ENCODE measurements at regions not wholly inside any gene's neighbourhood (a gene's known extent, or its start where the extent isn't known, plus 50 kb on each side); places are given as distances from the start of the nearest gene placed in this dataset.

DNA sequence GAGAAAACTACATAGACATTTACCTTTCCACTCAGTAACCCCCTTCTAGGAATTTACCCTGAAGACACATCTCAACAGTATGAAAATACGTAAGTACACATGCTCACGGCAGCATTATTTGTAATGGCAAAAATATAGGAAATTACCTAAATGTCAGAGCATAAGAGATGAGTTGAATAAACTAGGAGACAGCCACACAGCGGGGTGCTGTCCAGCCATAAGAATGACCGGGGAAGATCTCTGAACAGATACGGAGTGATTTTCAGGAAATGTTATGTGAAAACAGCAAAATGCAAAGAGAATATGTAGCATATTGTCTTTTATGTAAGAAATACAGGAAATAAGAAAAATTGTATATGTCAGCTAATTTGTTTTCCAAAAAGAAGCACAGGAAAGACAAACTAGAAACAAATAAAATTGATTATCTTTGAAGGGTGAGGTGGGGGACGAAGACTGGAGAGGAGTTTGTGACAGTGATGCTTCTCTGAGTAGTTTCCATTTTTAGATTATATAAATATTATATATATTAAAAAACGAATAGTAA is 195.4 kb downstream of the HAUS1 start (continued):
- TF ChIP-seq, protein P1, sequence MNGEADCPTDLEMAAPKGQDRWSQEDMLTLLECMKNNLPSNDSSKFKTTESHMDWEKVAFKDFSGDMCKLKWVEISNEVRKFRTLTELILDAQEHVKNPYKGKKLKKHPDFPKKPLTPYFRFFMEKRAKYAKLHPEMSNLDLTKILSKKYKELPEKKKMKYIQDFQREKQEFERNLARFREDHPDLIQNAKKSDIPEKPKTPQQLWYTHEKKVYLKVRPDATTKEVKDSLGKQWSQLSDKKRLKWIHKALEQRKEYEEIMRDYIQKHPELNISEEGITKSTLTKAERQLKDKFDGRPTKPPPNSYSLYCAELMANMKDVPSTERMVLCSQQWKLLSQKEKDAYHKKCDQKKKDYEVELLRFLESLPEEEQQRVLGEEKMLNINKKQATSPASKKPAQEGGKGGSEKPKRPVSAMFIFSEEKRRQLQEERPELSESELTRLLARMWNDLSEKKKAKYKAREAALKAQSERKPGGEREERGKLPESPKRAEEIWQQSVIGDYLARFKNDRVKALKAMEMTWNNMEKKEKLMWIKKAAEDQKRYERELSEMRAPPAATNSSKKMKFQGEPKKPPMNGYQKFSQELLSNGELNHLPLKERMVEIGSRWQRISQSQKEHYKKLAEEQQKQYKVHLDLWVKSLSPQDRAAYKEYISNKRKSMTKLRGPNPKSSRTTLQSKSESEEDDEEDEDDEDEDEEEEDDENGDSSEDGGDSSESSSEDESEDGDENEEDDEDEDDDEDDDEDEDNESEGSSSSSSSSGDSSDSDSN (IDR thresholded peaks at IDR 0.05; ENCODE audit: borderline replicate concordance in 1 of 2, low read depth in 2 of 2, low read length in 2 of 2): no peak
- TF ChIP-seq PTRF (tag; IDR thresholded peaks at IDR 0.05): no peak
- TF ChIP-seq ZNF507 (tag; conservative IDR thresholded peaks at IDR 0.05): no peak
- no peak for TF ChIP-seq ETV6 (IDR thresholded peaks at IDR 0.05; ENCODE audit: borderline replicate concordance in 1 of 2, low read depth in 2 of 2, low read length in 1 of 2)
- no peak for TF ChIP-seq ETV6 (CRISPR knock-in tag; IDR thresholded peaks at IDR 0.05; ENCODE audit: borderline replicate concordance)
- no peak for TF ChIP-seq SMARCB1 (IDR thresholded peaks at IDR 0.05; ENCODE audit: insufficient read length, low read depth)
- no peak for TF ChIP-seq SAFB2 (IDR thresholded peaks at IDR 0.05; ENCODE audit: borderline replicate concordance, low read depth, low read length, severe bottlenecking)
- TF ChIP-seq E2F3 (CRISPR knock-in tag; IDR thresholded peaks at IDR 0.05): no peak
- peak; percentile 59; the same call in 1 of the 2 replicates for TF ChIP-seq MAFF (IDR thresholded peaks at IDR 0.05; ENCODE audit: low read length)
- no peak for TF ChIP-seq ZNF212 (CRISPR knock-in tag; IDR thresholded peaks at IDR 0.05)
- TF ChIP-seq, protein P2, sequence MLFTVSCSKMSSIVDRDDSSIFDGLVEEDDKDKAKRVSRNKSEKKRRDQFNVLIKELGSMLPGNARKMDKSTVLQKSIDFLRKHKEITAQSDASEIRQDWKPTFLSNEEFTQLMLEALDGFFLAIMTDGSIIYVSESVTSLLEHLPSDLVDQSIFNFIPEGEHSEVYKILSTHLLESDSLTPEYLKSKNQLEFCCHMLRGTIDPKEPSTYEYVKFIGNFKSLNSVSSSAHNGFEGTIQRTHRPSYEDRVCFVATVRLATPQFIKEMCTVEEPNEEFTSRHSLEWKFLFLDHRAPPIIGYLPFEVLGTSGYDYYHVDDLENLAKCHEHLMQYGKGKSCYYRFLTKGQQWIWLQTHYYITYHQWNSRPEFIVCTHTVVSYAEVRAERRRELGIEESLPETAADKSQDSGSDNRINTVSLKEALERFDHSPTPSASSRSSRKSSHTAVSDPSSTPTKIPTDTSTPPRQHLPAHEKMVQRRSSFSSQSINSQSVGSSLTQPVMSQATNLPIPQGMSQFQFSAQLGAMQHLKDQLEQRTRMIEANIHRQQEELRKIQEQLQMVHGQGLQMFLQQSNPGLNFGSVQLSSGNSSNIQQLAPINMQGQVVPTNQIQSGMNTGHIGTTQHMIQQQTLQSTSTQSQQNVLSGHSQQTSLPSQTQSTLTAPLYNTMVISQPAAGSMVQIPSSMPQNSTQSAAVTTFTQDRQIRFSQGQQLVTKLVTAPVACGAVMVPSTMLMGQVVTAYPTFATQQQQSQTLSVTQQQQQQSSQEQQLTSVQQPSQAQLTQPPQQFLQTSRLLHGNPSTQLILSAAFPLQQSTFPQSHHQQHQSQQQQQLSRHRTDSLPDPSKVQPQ (CRISPR knock-in tag; IDR thresholded peaks at IDR 0.05; ENCODE audit: borderline replicate concordance): no peak
- TF ChIP-seq FOXJ3 (CRISPR knock-in tag; IDR thresholded peaks at IDR 0.05): no peak
- TF ChIP-seq, protein P3, sequence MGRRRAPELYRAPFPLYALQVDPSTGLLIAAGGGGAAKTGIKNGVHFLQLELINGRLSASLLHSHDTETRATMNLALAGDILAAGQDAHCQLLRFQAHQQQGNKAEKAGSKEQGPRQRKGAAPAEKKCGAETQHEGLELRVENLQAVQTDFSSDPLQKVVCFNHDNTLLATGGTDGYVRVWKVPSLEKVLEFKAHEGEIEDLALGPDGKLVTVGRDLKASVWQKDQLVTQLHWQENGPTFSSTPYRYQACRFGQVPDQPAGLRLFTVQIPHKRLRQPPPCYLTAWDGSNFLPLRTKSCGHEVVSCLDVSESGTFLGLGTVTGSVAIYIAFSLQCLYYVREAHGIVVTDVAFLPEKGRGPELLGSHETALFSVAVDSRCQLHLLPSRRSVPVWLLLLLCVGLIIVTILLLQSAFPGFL (CRISPR knock-in tag; IDR thresholded peaks at IDR 0.05): no peak
